HG03280 (cell line): ENCODE measurements at regions not wholly inside any gene's neighbourhood (a gene's known extent, or its start where the extent isn't known, plus 50 kb on each side); places are given as distances from the start of the nearest gene placed in this dataset.
"Not testable (repeated sequence)": the region's sequence is repeated elsewhere in the genome, so short reads cannot be mapped to it uniquely, and the experiment has no call there.

Source experiments
- ATAC-seq: cut with Tn5 transposase; IDR thresholded peaks from one replicate; pipeline ENCODE4 v1.9.1; 2021; ENCODE audit warnings: mild to moderate bottlenecking, moderate library complexity; ENCODE audit not compliant: unreplicated experiment

DNA sequence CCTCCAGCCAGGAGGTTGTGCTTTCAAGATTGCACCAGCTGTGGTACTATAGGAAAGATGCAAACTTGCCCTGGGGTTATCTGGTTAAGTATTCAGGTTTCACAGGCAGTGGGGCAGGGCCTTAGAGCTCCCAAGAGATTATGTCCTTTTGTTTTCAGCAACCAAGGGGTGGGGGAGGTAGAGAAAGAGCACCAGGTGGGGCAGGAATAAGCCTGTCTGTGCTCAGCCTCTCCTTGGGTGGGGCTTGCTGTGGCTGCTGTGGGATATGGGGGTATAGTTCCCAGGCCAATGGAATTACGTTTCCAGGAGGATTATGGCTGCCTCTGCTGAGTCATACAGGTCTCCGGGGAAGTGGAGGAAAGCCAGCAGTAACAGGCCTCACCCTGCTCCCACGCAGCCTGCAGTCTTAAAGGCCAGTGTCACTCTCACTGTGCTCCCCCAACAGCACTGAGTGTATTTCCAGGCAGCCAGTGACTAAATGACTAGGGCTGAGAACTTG, 508.6 kb downstream of the RWDD3 start:
- no peak for ATAC-seq

DNA sequence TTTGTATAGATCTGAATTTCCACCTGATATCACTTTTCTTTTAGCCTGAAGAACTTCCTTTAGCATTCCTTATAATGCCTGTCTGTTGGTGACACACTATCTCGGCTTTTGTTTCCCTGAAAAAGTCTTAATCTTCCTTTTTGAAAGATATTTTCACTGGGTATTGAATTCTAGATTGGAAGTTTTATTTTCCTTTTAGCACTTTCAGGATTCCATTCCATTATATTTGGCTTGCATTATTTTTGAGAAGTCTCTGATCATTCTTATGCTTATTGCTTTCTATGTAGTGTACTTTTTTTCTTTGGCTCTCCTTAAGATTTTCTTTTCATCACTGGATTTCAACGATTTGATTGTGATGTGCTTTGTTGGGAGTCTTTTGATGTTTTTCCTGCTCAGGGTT, 510.7 kb downstream of the RWDD3 start:
- no peak for ATAC-seq

DNA sequence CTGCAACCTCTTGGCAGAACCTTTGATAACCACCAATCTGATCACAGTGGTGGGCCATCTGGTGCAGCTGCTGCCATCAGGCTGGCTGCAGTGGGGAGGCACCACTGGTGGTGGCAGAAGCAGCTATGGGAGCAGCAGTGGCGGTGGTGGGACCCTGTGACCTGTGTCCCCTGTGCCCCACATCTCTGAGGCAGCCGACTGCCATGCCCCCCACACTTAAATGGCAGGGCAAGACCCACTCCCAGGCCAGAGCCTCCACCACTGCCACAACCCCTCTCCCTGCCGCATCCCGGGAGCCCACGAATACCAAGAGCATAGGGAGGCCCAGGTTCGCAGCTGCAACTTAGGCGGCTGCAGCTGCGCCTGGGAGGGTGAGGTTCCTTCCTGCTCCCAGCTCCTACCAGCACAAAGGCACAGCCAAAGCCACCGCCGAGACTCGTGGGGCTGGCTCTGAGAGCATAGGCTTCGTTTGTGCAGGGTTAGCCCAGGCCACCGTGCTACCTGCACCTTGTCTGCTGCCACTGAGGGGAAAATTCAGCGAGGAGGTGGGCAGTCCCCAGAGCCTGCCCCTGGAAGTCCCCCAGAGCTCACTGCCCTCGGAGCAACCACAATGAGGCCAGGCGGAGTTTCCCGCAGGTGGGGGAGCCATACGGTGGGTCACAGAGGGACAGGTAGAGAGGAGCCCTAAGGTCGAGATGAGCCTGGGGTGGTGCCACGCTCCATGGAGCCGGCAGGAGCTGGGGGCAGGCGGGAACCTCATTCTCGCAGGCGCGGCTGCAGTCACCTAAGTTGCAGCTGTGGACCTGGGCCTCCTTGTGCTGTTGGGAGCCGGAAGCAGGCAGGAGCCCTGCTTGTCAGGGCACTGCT, 518.7 kb downstream of the RWDD3 start:
- no peak for ATAC-seq

DNA sequence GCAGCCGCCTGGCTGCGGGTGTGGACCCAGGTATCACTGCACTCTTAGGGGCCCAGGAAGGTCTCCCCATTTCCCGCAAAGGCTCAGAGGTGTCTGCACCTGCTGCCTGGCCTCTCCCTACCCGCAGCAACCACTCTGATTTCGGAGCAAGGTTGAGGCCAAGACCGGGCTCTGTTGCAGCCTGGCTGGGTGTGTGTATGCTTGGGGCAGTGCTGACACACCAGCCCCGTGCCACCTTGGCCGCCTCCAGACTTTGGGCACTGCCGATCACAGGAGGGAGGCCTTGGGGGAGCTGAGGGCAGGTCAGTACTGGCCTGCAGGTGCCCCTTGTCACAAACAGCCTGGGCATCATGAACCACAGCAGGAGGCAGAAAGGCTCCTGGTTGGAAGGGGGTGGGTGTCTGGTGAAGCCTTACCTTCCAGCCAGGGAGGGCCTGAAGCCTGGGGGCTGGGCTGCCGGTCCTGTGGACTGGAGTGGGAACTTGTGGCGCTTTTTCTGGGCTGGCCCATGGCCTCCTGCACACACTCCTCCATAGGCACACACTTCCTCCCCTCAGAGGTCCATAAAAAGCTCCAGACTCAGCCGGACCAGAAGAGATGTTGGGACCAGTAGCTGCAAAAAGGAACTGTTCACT, 519.5 kb downstream of the RWDD3 start:
- ATAC-seq, result no peak

DNA sequence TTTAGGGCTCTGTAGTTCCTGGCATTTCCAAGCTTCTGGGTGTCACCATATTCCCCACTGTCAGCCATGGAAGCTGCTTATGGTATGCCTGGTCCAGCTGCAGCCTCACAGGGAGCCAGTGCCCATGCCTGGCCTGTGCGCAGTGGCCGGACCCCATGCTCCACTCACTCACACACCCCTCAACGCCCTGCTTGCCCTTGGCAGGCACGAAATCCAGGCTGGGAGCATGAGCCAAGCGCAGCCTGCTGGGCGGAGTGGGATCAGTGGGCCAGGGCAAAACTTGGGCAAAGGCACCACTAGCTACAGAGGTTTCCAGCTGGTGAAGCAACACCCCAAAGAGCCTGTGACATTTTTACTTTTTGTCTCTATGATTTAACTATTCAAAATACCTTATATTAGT, 520.4 kb downstream of the RWDD3 start:
- ATAC-seq, result no peak

DNA sequence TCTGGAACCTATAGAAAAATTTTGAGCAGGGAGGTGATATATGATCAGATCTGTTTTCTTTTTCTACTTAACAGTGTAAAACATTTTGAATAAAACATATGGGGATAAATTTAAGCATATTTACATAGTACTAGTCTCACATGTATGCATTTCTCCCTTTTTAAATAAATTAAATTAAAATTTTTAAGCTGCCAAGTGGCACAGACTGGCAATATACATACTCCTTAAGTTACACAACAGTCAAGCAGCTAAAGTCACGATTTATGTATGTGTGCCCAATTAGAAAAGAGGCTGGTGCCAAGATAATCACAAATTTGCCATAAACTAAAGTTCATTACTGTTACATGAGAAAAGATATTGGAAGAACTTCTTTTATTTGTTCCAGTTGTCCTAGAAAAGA, 532.0 kb downstream of the RWDD3 start:
- no peak for ATAC-seq

DNA sequence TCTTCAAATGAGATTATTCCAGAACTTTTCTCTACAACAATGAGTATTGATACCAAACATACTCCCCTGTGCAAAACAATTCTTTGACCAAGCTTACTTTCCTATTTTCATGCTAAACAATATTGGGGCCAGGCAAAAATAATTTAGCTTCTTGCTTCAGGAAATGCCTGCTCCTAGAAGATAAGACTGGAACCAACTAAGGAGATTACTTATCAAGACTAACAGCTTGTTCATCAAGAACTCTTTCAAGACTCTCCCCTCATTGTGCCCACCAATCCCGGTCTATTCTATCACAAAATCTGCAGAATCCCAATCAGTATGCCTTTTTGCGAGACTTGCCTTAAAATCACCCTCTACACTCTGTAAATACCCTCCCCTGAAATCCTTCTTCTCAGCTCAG, 536.6 kb downstream of the RWDD3 start:
- ATAC-seq, result no peak

DNA sequence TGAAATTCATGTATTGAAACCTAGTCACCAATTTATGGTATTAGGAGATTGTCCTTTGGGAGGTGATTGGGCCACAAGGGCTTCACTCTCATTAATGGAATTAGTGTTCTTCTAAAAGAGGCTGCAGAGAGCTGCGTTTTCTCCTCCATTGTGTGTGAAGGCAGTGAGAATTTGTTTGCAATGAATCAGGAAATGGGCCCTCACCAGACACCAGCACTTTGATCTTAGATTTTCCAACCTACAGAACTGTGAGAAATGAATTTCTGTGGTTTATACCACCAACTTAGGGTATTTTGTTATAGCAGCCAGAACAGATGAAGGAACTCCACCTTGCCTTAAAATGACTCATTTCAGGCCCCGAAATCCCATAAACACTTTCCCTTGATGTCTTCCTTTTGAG, 544.2 kb downstream of the RWDD3 start:
- no peak for ATAC-seq

DNA sequence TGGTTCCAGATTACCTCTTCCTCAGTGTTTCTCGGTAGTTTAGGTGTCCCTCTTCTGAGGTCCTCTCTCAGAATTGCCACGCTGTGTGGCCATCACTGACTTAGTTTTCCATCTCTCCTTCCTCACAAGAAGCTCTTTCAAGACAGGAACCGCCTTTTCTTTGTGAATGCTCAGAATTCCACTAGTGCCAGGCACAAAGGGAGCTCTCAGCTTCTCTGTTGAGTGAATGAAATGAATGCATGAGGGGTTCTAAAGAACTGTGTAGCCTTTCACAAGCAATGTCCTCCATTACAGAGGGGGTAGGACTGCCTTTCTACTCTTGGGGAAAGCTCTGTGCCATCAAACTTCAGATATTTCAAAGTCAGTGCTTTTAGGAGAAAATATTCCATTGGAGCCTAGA, 546.8 kb downstream of the RWDD3 start:
- ATAC-seq, result no peak

DNA sequence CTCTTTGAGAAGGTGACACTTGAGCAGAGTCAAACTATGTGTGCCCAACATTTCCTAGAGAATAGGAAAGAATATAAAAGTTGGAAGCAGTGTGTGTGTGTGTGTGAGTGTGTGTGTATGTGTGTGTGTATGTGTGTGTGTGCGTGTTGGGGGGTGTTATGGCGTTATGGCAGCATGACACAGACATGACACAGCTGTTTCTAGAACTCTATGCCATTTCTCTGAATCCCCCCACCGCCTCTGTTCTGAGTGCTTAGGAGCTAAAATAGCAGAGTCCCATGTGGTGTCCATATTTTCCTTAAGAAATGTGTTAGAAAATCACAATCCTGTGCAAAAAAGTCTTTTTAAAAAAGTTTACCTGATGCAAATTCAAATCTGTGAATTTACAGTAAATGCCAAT, 556.1 kb downstream of the RWDD3 start:
- ATAC-seq, result no peak

DNA sequence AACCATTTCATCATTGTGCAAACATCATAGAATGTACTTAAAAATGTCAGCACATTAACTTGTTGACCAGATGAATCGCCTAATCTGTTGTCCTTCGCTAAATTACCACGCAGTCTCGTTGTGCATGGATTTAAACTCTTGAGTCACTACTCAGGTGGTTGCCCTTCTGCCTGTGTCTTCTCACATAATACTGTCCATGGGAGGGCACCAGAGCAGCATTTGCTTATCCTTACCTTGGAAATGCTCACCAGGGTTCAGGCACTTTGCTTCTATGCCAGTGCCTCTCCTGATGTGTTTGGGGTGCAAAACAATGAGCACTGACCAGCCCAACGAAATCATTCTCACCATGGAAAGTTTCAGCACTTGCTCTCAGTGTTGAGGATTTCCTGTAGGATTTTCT, 559.9 kb downstream of the RWDD3 start:
- ATAC-seq, result no peak

DNA sequence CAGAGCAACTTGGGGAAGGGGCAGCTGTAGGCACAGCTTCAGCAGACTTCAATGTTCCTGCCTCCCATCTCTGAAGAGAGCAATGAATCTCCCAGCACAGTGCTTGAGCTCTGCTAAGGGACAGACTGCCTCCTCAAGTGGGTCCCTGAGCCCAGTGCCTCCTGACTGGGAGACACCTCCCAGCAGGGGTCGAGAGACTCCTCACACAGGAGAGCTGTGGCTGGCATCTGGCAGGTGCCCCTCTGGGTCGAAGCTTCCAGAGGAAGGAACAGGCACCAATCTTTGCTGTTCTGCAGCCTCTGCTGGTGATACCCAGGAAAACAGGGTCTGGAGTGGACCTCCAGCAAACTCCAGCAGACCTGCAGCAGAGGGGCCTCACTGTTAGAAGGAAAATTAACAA, 563.8 kb downstream of the RWDD3 start:
- not testable (repeated sequence) for ATAC-seq

DNA sequence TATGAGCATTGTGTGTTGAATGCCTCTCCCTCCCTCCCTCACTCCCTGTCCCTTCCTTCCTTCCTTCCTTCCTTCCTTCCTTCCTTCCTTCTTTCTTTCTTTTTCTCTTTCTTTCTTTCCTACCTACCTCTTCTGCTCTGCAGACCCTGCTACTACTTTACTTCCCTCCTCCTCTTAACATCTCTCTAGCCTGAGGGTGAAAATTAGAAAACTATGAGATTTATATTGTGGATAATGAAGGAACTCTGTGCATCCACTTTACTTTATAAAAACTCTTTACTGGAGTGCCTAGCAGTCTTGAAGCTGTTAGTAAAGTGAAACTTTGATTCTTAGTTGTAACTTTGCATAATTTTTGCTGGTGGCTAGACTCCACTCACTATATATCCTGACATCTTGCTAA, 572.2 kb downstream of the RWDD3 start:
- no peak for ATAC-seq

DNA sequence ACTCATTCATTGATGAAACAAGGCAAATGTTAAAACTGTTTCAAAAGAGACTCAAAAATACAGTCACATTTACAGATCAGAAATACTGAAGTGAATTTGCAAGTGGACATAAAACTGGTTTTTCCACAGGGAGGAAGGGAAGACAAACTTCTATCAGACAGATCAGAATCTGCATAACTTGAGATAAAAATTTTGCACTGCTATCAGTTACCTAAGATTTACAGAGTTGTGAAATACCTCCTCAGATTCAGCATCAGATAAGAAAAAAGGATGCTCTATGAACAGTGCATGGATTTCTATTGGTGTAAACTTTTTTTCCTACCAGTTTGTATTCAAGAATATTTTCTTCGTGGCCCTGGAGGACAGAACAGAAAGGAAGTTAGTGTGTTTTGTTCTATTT, 575.4 kb downstream of the RWDD3 start:
- ATAC-seq, result no peak

DNA sequence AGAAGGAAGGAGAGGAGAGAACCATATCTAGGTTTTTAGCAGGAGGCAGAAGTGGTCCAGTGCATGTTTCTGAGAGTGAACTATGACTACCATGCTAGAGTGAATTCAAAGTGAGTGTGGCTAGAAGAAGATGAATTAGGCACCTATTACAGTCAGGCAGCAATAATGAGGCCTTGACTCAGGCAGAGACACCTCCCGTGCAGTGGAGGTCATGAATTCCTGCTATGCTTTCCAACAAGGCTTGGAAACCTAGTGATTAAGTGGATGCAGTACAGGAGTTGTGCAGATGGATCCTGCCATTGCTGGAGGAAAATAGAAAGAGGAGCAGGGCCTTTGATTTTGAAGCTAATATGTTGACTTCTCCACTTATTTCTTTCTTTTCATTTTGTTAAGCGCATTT, 581.5 kb downstream of the RWDD3 start:
- ATAC-seq, result no peak

DNA sequence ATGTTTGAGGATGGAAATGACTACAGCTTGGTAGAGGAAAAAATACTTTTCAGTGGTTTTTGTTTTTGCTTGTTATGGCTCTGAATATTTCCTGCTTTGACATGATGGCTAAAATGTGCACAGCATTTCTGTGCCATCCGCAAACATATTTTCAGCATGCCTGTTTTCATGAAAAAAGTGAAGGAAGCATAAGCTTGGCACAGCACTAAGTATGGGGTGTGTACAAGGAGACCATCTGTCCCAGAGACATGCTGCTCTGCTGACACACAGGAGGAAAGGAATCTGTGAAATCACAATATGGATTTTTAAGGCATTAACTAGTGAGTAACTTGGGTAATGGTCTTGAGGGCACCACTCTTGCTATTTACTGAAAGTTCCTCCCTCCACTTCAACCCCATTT, 595.5 kb downstream of the RWDD3 start:
- ATAC-seq, result no peak

DNA sequence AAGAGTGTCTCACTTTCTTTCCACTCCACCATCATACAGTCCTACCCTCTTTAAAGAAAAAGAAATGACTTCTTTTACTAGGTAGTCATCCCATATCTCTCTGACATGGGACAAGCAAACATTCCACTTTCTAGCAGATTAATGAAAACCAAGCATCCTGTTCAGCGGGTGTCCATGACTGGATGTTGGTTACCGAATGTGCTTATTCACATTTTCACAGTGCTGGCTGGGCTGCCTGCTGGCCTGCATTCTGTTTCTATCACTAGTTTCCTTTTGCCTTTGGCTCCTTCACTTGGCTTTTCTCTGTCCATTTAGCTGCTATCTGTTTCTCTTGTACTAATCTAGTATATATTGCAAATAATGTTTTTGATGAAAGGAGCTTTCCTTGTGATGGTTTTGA, 598.4 kb downstream of the RWDD3 start:
- ATAC-seq, result no peak

DNA sequence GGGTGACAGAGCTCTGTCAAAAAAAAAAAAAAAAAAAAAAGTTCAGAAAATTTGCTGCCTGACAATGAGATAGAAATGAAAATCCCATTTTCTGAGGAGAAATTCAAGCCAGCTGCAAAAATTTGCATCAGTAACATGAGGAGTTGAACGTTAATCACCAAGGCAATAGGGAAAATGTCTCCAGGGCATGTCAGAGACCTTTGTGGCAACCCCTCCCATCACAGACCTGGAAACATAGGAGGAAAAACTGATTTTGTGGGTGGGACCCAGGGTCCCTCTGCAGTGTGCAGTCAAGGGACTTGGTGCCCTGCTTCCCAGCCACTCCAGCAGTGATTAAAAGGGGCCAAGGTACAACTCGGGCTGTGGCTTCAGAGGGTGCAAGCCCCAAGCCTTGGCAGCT, 615.4 kb downstream of the RWDD3 start:
- ATAC-seq, result no peak

DNA sequence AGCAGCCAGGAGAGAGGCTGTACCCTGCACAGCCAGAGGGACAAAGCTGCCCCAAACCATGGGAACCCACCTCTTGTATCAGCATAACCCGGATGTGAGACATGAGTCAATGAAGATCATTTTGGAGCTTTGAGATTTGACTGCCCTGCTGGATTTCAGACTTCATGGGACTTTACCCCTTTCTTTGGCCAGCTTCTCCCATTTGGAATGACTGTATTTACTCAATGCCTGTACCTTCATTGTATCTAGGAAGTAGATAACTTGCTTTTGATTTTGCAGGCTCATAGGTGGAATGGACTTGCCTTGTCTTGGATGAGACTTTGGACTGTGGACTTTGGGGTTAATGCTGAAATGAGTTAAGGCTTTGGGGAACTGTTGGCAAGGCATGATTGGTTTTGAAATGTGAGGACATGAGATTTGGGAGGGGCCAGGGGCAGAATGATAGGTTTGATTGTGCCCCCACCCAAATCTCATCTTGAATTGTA, 616.2 kb downstream of the RWDD3 start:
- no peak for ATAC-seq

DNA sequence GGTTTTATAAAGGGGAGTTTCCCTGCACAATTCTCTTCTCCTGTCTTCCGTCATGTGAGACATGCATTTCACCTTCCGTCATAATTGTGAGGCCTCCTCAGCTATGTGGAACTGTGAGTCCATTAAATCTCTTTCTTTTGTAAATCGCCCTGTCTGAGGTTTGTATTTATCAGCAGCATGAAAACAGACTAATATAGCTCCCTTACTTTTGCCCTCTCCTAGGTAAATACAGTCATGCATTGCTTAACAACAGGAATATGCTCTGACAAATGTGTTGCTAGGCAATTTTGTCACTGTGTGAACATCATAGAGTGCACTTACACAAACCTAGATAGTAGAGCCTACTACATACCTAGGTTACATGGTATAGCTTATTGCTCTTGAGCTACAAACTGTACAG, 616.8 kb downstream of the RWDD3 start:
- ATAC-seq, result no peak

DNA sequence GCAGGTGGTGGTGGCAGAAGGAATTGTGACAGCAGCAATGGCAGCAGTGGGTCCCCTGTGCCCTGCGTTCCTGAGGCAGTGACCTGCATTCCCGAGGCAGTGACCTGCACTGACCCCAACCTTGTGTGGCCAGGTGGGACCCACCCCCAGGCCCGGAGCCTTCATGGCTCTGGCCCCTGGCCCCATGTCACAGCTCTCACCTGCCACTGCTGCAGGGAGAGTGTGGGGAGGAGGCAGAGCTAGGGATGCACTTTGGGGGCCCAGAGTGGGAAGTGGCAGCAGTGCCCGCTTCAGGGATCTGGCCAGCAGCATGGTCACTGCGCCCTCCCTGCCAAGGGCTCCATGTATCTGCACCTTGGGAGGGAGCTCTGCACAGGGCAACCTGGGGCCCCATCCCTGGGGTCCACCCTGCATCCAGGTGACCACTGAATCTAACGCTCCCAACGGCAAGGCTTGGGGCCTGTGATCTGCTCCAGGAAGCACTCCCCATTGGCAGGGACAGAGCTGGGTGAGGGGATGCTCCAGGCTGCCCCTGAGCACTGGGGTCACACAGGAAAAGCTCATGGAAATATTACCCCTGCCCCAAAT, 618.6 kb downstream of the RWDD3 start:
- ATAC-seq, result no peak

DNA sequence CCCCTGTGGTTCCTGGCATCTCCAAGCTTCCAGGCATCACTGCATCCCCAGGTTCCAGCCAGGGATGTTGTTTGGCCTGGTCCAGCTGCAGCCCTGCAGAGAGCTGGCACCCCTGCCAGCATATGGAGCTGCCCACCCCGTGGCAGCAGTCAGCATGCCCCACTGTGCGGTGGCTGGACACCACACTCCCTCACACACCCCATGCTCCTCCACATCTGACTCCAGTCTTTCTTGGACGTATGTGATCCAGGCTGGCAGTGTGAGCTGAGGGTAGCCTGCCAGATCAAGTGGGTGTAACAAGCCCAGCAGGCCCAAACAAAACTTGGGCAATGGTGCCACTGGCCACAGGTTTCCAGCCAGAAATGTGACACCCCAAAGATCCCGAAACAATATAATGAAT, 620.4 kb downstream of the RWDD3 start:
- ATAC-seq, result no peak
